GM18502 (cell line): ENCODE measurements at regions not wholly inside any gene's neighbourhood (a gene's known extent, or its start where the extent isn't known, plus 50 kb on each side); places are given as distances from the start of the nearest gene placed in this dataset.
"Not testable (repeated sequence)": the region's sequence is repeated elsewhere in the genome, so short reads cannot be mapped to it uniquely, and the experiment has no call there.

Experiments
- ATAC-seq: cut with Tn5 transposase; IDR thresholded peaks from one replicate; pipeline ENCODE4 v1.9.1; 2021; ENCODE audit warnings: mild to moderate bottlenecking; ENCODE audit not compliant: unreplicated experiment, poor library complexity

GRCh38 chr10:125518397-125518796 lies 164.6 kb downstream of the TEX36 start:
- not testable (repeated sequence) for ATAC-seq

DNA sequence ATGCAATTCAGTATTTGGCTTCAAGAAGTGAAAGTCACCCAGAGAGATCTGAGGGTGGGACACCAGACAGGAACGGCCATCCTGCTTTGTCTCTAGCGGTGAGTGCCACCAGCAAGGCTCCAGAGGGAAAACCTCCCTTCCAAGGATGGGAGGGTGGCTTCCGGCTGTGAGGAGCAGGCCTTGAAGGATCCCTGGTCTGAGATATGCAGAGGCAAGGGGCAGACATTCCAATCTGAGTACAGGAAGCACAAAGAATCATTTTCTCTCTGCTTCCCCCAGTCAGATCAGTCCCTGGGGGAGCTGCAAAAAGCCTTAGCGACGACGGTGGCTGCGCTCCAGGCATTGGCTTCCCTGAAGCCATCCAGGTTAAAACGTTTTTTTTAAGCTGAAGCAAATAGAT lies 167.4 kb downstream of the TEX36 start:
- no peak for ATAC-seq

DNA sequence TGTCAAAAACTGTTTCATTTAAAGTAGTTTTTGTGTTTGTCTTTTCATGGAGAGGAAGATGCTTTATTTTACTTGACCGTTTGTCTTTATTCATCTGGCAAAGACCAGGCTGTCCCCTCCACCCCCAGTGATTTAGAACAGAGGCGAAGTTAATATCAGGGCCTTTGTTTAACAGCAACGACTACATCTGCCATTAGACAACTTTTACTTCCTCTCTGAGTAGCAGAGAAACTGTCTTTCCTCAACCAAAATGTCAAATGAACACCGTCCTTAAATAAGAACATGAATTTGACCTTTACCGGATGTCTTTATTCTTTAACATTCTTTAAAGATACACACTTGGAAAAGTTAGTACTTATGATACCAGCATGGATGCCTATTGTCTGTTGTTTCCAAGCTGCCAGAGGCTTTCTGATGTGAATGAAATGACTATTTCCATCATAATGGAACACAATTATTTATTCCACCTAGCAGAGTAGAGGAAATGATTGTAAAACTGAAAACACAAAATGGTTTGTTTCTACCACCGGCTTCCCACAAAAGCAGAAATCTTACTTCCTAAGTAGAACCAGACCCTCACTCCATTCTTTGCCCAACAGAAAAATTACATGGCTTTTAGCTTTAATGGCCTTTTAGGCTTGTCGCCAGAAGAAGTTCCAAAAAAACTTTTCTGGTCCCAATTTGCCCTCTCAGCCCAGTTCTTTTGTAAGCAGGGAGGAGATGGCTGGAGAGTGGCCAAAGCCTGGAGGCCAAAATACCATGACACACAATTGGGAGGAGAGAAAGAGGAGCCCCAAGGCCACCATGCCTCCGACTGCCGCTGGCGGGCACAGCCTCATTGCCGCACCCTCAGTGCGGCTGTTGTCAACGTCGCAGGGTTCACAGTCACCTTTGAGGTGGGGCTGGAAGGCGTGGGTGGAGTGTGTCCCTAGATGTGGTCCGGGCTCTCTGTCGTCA lies 168.5 kb downstream of the TEX36 start:
- no peak for ATAC-seq

DNA sequence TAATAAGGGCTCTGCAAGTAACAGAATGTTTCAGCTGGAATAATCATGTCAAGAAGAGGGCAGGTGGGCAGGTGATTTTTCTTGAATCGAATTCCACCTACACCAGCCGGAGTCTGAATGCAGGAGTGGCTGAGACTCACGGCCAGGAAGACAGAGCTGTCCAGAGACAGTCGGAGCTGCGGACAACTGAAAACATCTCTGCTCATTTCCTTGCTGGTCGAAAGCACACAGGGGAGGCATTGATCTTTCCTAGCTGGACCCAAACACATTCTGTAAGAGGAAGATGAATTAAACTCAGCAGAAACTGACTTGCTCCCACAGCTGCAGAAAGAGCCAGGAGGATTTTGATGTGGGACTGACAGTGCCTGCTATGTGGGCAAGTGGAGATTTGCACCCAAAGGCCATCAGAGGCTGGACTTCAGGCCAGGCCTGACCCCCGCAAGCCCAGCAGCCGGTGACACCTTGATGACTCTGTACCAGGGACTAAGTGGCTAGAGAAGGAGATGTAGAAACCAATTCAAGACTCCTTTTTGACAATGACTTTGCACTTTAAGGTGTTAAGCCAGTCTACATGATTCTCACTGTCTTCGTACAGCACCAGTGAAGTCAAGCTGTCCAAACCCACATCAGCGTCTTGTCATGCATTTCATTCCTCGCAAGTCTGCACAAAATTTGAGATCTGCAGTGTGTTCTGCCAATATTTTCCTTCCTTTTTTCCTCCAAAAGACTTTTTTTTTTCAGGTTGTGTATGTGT lies 169.4 kb downstream of the TEX36 start:
- no peak for ATAC-seq

GRCh38 chr10:125510998-125511397 lies 172.0 kb downstream of the TEX36 start:
- ATAC-seq, result no peak

- ATAC-seq, result no peak
Measured at GRCh38 chr10:125505648-125506047, 177.3 kb downstream of the TEX36 start.

- no peak for ATAC-seq
Measured at GRCh38 chr10:125502276-125502675, 180.7 kb downstream of the TEX36 start.

DNA sequence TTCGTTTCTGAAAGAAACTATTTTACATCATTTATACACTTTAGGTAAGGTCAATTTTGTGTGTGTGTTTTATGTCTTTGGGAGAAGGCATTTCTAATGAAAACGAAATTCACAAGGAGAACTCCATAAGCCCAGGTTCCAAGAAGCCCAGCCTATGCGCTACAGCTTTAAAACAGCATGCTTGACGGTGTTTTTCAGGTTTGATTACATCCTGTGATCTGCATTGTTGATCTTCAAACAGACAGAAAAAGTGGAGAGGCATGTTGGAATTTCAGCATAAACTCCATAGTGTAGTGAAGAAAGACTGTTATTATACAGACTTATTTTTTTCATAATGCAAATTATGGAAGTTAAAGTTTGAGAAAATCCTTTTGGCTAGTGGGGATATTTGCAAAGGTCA lies 187.6 kb downstream of the TEX36 start:
- no peak for ATAC-seq

DNA sequence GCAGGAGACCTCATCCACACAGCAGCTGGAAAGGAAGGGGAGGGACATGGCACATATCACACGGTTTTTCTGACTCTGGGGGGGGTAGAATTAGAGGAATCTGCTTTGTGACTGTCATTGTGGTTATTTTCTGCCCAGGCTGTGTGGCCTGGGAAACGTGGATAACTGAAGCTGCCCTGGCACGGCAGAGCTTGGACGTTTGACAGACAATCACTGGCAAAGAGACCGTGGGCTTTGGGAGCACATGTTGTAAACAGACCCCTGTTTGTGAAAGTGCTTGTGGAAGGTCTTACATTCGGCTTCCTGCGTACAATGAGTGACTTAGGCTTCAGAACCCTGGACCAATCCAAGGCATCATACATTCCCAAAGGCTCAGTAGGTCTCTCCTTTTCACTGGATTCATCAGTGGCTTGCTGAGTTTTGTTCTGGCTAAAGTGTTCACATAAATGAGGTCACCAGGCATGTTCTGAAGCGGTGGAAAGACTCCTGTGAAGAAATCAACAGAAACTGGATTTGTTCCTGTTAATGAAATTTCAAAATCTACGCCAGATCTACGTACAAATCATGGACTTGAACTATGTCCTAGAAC lies 188.2 kb downstream of the TEX36 start:
- ATAC-seq, result no peak

DNA sequence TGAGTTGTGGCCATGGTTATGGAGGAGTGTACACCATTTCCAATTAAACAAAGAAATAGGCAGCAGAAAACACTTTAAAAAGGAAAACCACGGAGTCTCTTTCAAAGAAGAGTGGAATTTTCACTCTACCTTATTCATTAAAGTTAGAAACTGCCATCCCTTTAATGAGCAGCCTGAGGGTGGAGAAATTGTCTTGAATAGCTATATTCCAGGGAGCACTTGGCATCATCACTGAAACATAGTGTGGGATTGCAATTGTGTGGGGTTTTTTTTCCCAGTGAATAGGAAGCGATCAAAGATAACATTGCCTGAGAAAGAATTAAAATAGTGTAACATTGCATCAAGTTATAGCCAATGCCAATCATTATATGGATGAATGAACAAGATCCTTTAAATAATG lies 191.6 kb downstream of the TEX36 start:
- no peak for ATAC-seq

- ATAC-seq, result no peak
Measured at GRCh38 chr10:125489731-125490130, 193.2 kb downstream of the TEX36 start.

- ATAC-seq, result no peak
Measured at GRCh38 chr10:125485665-125486064, 197.3 kb downstream of the TEX36 start.

DNA sequence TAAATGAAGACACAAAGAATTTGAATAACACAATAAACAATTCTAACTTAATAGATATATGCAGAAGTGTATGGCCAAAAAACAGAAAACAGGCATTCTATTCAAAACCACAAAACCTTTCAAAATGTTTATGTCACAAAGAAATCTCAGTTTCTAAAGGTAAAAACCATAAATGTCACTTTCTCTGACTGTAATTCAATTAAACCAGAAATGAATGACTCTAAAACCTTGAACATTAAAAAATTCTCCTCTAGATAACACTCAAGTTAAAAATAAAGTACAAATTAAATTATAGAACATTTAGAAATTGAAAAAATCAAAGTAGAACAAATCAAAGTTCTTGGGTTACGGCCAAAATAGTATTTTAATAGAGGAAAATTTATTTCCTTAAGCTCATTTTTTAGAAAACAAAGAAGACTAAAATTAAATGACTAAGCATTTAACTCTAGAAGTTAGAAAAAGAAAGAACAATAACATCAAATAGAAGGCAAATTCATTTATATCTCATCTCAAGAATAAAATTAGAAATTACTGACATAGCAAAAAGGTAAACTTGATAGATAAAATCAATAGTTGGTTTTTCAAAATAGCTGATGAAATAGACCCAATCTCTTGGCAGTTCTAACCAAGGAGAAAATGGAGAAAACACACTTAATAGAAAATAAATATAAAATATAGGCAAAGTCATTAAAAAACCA lies 198.8 kb downstream of the TEX36 start:
- ATAC-seq, result no peak

- no peak for ATAC-seq
Measured at GRCh38 chr10:125482637-125483036, 200.3 kb downstream of the TEX36 start.

GRCh38 chr10:125482108-125482507 lies 200.9 kb downstream of the TEX36 start:
- no peak for ATAC-seq

DNA sequence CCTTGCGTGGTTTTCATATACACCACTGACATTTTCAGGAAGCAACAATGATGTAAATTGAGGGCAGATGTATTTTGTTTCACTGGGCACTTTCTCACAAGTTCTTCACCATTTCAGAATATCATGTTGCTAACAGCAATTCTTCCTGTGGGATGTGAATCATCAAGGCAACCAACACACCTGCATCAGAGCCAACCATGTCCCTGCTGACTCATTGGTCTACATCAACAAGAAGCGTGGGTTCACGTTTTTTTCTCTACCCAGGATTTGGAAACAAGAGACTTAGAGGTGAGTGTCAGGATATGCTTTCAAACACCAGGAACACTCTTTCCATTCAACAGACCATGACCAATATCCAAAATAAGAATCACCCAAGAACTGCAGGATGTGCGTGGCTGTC lies 203.9 kb downstream of the TEX36 start:
- no peak for ATAC-seq

- ATAC-seq, result no peak
Measured at GRCh38 chr10:125475815-125476214, 207.1 kb downstream of the TEX36 start.

DNA sequence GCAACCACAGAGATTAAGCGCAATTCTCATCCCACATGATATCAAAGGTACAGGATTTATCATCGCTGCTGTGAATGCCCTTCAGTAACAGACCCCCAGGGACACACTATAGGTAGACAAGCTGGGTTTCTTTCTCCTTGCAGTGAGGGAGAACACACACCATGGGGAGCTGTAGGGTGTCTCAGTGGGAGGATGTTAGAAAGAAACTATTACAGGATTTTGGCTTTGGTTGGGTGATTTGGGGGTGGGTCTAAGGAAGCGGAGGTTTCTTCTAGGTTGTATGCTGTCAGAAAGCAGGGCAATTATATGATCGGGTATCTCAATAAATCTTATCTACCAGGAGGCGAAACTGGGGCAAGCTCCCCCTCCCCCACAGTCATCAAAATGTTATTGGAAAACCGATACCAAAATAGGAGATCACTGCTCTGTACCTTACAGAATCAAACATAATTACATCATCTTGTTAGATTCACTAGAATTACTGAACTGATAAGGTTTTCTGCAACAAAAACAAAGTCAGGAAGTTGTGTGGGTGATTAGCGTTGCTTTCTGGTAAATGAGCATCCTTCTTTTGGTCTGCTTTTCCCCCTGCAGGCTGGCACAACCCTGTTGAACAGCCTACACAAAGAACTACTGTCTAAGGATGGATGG lies 209.7 kb downstream of the TEX36 start:
- ATAC-seq, result no peak

DNA sequence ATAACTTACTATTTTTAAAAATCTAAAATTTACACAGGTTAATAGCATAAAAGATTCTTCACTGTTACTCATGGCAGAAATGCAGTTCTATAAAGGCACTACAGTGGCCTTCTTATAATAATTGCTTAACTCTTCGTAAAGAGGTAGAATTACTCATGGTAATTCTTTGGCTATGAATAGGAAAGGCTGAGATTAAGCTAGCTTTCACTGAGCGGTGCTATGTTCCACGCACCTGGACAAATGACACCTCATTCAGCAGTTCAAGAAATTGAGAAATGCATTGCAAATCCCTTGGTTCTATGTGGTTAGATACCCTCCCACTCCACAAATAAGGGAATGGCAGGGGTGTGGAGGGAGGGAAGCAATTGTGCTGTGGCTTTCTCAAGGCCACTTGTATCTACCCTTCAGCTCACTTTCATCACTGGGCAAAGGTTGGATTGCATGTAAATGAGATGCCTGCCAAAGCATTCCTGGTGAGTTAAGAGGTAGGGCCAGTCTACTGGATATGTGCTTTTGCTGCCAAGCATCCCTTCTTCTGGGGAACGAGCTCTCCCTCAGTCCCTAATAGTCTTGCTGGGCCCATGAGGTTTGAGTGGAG lies 210.9 kb downstream of the TEX36 start:
- ATAC-seq, result no peak

DNA sequence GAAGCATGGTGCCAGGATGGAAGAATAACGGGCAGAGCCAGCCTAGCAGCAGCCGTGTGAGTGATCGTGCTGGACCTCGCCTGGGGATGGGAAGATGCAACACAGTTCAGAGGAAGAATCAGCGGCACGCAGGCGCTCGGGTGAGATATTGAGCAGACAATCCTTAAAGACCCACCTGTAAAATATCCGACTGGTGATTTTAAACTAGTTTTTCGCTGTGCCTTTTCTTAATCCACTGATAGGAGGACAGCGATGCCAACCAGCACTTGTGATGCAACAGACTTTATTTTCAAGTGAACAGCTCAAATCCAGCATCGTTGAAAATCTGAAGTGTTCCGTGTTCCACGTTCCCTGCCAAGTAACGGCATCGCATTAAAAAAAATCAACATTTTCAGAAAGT lies 214.7 kb downstream of the TEX36 start:
- no peak for ATAC-seq
